ENCODE measurements at regions not wholly inside any gene's neighbourhood (a gene's known extent, or its start where the extent isn't known, plus 50 kb on each side); places are given as distances from the start of the nearest gene placed in this dataset.

GRCh38 chr6:170460641-170461040 lies 92.5 kb downstream of the PSMB1 start:
- no peak overlapping the region for H3K4me3 ChIP-seq (ENCODE audit: control extremely low read depth in 1 of 5, extremely low read depth in 1 of 5, insufficient read depth in 1 of 5, low read depth in 2 of 5, low read length in 4 of 5)
- Mint-ChIP-seq H3K27me3 (peaks cover 5% of the 10 kb centered on the region), H3K4me1 (peaks cover 6% of the 10 kb centered on the region), H3K27ac (no peak overlapping the region), H3K9me3 (ENCODE audit: insufficient read depth) (no peaks in the 10 kb centered on the region), H3K4me3 (no peak overlapping the region)
- DNase-seq (no peak), ATAC-seq (ENCODE audit: low read depth) (no peak)
- peaks cover 10 to 12% of the 10 kb centered on the region in 2 donors for H3K4me1 ChIP-seq (ENCODE audit: control insufficient read depth in 2 of 2, insufficient read depth in 2 of 2, low read length in 2 of 2)
- H2AFZ ChIP-seq (ENCODE audit: insufficient read depth, low read depth, low read length, poor library complexity, severe bottlenecking) = no peak overlapping the region
- no peaks in the 10 kb centered on the region for H3K79me2 ChIP-seq (ENCODE audit: control insufficient read depth, insufficient read depth, low read length)
- no peak overlapping the region for H3K27ac ChIP-seq (ENCODE audit: low read length in 2 of 2)
- no peak overlapping the region for H3K4me2 ChIP-seq (replicated peaks; ENCODE audit: low read depth, low read length, poor library complexity, severe bottlenecking)
- WGBS (ENCODE audit: insufficient coverage) = 83% methylated on average over 3 of the region's 7 CpGs
- TF ChIP-seq EZH2 (IDR thresholded peaks at IDR 0.05; ENCODE audit: borderline replicate concordance, insufficient read depth, low read depth, low read length, poor library complexity, severe bottlenecking) (no peak), CTCF (IDR thresholded peaks at IDR 0.05) (no peak)
- H3K9me3 ChIP-seq (ENCODE audit: control extremely low read depth in 1 of 3, control insufficient read depth in 2 of 3, insufficient read depth in 1 of 3, low read length in 2 of 3) = peaks cover 0 to 12% (median 0%) of the 10 kb centered on the region in 3 donors
- H4K20me1 ChIP-seq (ENCODE audit: control insufficient read depth, insufficient read depth, low read length, poor library complexity, severe bottlenecking) = no peaks in the 10 kb centered on the region
- no peak overlapping the region for H3K9ac ChIP-seq (ENCODE audit: low read length)
- CTCF ChIA-PET = no interaction called here
- peaks cover 0 to 19% (median 0%) of the 10 kb centered on the region in 4 experiments for H3K27me3 ChIP-seq (replicated peaks in 1 of 4; ENCODE audit: control extremely low read depth in 1 of 4, control insufficient read depth in 3 of 4, insufficient read depth in 4 of 4, low read length in 3 of 4)
- no peaks in the 10 kb centered on the region for H3K36me3 ChIP-seq (replicated peaks in 1 of 2; ENCODE audit: control extremely low read depth in 1 of 2, control insufficient read depth in 1 of 2, extremely low read depth in 1 of 2, insufficient read depth in 2 of 2, low read length in 1 of 2)
- POLR2A ChIA-PET = no interaction called here
- intact Hi-C loops (cut with micrococcal nuclease) = no loop called here

GRCh38 chr6:170459451-170459850 lies 93.7 kb downstream of the PSMB1 start:
- H3K4me3 Mint-ChIP-seq = peak overlapping the region; percentile 65
- peak; percentile 20 for DNase-seq
- WGBS (ENCODE audit: insufficient coverage) = 6% methylated on average over 5 of the region's 6 CpGs

More at GRCh38 chr6:170459451-170459850, 93.7 kb downstream of the PSMB1 start:
- Mint-ChIP-seq H3K4me1 (peaks cover 6% of the 10 kb centered on the region), H3K9me3 (ENCODE audit: insufficient read depth) (no peaks in the 10 kb centered on the region), H3K27me3 (peaks cover 5% of the 10 kb centered on the region), H3K27ac (no peak overlapping the region)
- Histone ChIP-seq H3K9ac (ENCODE audit: low read length) (peak overlapping the region; percentile 52), H4K20me1 (ENCODE audit: control insufficient read depth, insufficient read depth, low read length, poor library complexity, severe bottlenecking) (no peaks in the 10 kb centered on the region), H3K79me2 (ENCODE audit: control insufficient read depth, insufficient read depth, low read length) (no peaks in the 10 kb centered on the region), H3K27ac (ENCODE audit: low read length in 2 of 2) (no peak overlapping the region), H3K36me3 (replicated peaks in 1 of 2; ENCODE audit: control extremely low read depth in 1 of 2, control insufficient read depth in 1 of 2, extremely low read depth in 1 of 2, insufficient read depth in 2 of 2, low read length in 1 of 2) (no peaks in the 10 kb centered on the region), H3K27me3 (replicated peaks in 1 of 4; ENCODE audit: control extremely low read depth in 1 of 4, control insufficient read depth in 3 of 4, insufficient read depth in 4 of 4, low read length in 3 of 4) (peaks cover 0 to 19% (median 0%) of the 10 kb centered on the region in 4 experiments), H2AFZ (ENCODE audit: insufficient read depth, low read depth, low read length, poor library complexity, severe bottlenecking) (peak overlapping the region; percentile 58), H3K4me2 (replicated peaks; ENCODE audit: low read depth, low read length, poor library complexity, severe bottlenecking) (peak overlapping the region; percentile 67), H3K4me3 (ENCODE audit: control extremely low read depth in 1 of 5, extremely low read depth in 1 of 5, insufficient read depth in 1 of 5, low read depth in 2 of 5, low read length in 4 of 5) (peak overlapping the region in 3 of 5 experiments; percentile 9 to 52 (median 21)), H3K9me3 (ENCODE audit: control extremely low read depth in 1 of 3, control insufficient read depth in 2 of 3, insufficient read depth in 1 of 3, low read length in 2 of 3) (peaks cover 0 to 8% (median 0%) of the 10 kb centered on the region in 3 donors), H3K4me1 (ENCODE audit: control insufficient read depth in 2 of 2, insufficient read depth in 2 of 2, low read length in 2 of 2) (peaks cover 10 to 12% of the 10 kb centered on the region in 2 donors)
- TF ChIP-seq EZH2 (IDR thresholded peaks at IDR 0.05; ENCODE audit: borderline replicate concordance, insufficient read depth, low read depth, low read length, poor library complexity, severe bottlenecking) (no peak), CTCF (IDR thresholded peaks at IDR 0.05) (no peak)
- POLR2A ChIA-PET = no interaction called here
- ATAC-seq (ENCODE audit: low read depth) = no peak
- CTCF ChIA-PET = no interaction called here
- intact Hi-C loops (cut with micrococcal nuclease) = no loop called here

All from B cell (primary cell).